VCaP (cell line): ENCODE measurements at regions not wholly inside any gene's neighbourhood (a gene's known extent, or its start where the extent isn't known, plus 50 kb on each side); places are given as distances from the start of the nearest gene placed in this dataset.

Experiments used
- H3K27ac ChIP-seq: fragments of 450-650 bp; 2 replicates; pipeline ENCODE4 v1.5.1; 2017
- CTCF ChIP-seq: fragments of 450-650 bp; conservative IDR thresholded peaks from 2 replicates; pipeline ENCODE4 v1.5.1; 2017; ENCODE audit warnings: mild to moderate bottlenecking, moderate library complexity

- TF ChIP-seq CTCF = no peak
- H3K27ac ChIP-seq = no peak overlapping the region
Measured at GRCh38 chr6:90753820-90754643, 167.2 kb upstream of the MAP3K7 start.

- H3K27ac ChIP-seq = no peak overlapping the region
- TF ChIP-seq CTCF = no peak
Measured at GRCh38 chr6:90739802-90740201, 152.9 kb upstream of the MAP3K7 start.

- H3K27ac ChIP-seq = no peak overlapping the region
- TF ChIP-seq CTCF = no peak
Measured at GRCh38 chr6:90739339-90739738, 152.5 kb upstream of the MAP3K7 start.

- TF ChIP-seq CTCF = no peak
Measured at GRCh38 chr6:90730151-90730673, 143.3 kb upstream of the MAP3K7 start.

GRCh38 chr6:90729057-90729456, 142.2 kb upstream of the MAP3K7 start:
- TF ChIP-seq CTCF = no peak
- H3K27ac ChIP-seq = no peak overlapping the region

More at GRCh38 chr6:90730151-90730673, 143.3 kb upstream of the MAP3K7 start:
- no peak overlapping the region for H3K27ac ChIP-seq

- TF ChIP-seq CTCF = no peak
- H3K27ac ChIP-seq = peak overlapping the region; percentile 71
Measured at GRCh38 chr6:90722648-90723047, 135.8 kb upstream of the MAP3K7 start.

GRCh38 chr6:90720404-90720803, 133.5 kb upstream of the MAP3K7 start:
- TF ChIP-seq CTCF = no peak
- no peak overlapping the region for H3K27ac ChIP-seq
